Lung (tissue), 11 donors: ENCODE measurements at regions not wholly inside any gene's neighbourhood (a gene's known extent, or its start where the extent isn't known, plus 50 kb on each side); places are given as distances from the start of the nearest gene placed in this dataset.
A peak's percentile ranks its signal among the peaks of the same experiment; 100 is the strongest.

Experiments
- ATAC-seq: fragments of 200-7000 bp; cut with Tn5 transposase; one replicate; pipeline ENCODE4 v1.9.1; 2020; ENCODE audit warnings: moderate number of reproducible peaks; ENCODE audit not compliant: insufficient read depth, low FRiP score
- DNase-seq, 3 donors: peaks; one replicate each; pipeline ENCODE4 v3.0.0-alpha.2; 2013 to 2017
- H3K27ac ChIP-seq, 2 donors: one replicate each; pipeline ENCODE4 v1.5.1; 2013; ENCODE audit warnings: mild to moderate bottlenecking in 2 of 2, moderate library complexity in 2 of 2, control low read depth in 1 of 2, inconsistent platforms in 1 of 2, low read depth in 1 of 2, low read length in 1 of 2
- H3K27me3 ChIP-seq, 3 donors: one replicate each; pipeline ENCODE4 v1.5.1; 2013; ENCODE audit warnings: low read length in 2 of 3; ENCODE audit not compliant: control insufficient read depth in 3 of 3, insufficient read depth in 3 of 3
- H3K36me3 ChIP-seq, 4 donors: one replicate each; pipeline ENCODE4 v1.5.1; 2013; ENCODE audit warnings: low read length in 4 of 4, mild to moderate bottlenecking in 1 of 4, moderate library complexity in 1 of 4; ENCODE audit not compliant: control insufficient read depth in 4 of 4, insufficient read depth in 4 of 4
- H3K4me1 ChIP-seq, 5 donors: one replicate each; pipeline ENCODE4 v1.5.1; 2013; ENCODE audit warnings: low read length in 5 of 5, mild to moderate bottlenecking in 2 of 5, moderate library complexity in 1 of 5; ENCODE audit not compliant: control insufficient read depth in 5 of 5, insufficient read depth in 5 of 5
- H3K4me3 ChIP-seq: one replicate; pipeline ENCODE4 v1.5.1; 2013; ENCODE audit warnings: mild to moderate bottlenecking, control low read depth, moderate library complexity
- H3K9ac ChIP-seq, 2 donors: one replicate each; pipeline ENCODE4 v1.5.1; 2013; ENCODE audit warnings: low read length in 2 of 2, control low read depth in 1 of 2; ENCODE audit not compliant: insufficient read depth in 1 of 2
- H3K9me3 ChIP-seq, 4 donors: one replicate each; pipeline ENCODE4 v1.5.1; 2013; ENCODE audit warnings: low read length in 3 of 4, mild to moderate bottlenecking in 1 of 4, moderate library complexity in 1 of 4; ENCODE audit not compliant: control insufficient read depth in 4 of 4, insufficient read depth in 3 of 4
- WGBS, 2 donors: extraction: QIAGEN DNeasy Blood & Tissue Kit; methylation state at CpG; one replicate each; pipeline ENCODE4 v1.1.7; 2013; 5-methylcytosine and 5-hydroxymethylcytosine counted together
- TF ChIP-seq, protein P1 (sequence below): IDR thresholded peaks from 2 replicates; pipeline ENCODE4 v1.5.1; 2012; ENCODE audit warnings: mild to moderate bottlenecking; ENCODE audit errors: control extremely low read depth, extremely low read depth
- donor health status: control.
- donor health status: control.
- donor health status: Bipolar disorder and iron deficiency.
- donor health status: healthy.
- donor health status: DM: yes; HTN: yes; CAD: no.

DNA sequence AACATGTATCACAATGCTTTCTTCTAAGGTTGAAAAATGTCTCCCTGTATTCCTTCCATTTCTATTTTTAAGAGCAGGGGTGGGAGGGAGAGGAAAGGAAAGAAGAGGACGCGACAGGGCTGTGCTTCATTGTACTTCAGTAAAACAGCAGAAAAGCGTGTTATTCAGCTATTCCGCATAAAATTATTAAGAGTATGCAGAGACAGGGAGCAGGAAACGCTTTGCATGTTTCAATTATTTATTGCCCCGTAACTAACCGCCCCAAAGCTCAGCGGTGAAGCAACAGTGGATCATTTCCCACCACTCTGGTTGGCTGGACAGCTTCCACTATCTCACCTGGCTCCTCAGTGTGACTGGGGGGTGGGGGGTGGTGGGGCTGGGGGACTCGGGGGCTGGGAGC lies 188.9 kb downstream of the TTLL2 start:
- H3K4me3 ChIP-seq, result no peak overlapping the region
- no peak overlapping the region for H3K9ac ChIP-seq
- TF ChIP-seq, protein P1, sequence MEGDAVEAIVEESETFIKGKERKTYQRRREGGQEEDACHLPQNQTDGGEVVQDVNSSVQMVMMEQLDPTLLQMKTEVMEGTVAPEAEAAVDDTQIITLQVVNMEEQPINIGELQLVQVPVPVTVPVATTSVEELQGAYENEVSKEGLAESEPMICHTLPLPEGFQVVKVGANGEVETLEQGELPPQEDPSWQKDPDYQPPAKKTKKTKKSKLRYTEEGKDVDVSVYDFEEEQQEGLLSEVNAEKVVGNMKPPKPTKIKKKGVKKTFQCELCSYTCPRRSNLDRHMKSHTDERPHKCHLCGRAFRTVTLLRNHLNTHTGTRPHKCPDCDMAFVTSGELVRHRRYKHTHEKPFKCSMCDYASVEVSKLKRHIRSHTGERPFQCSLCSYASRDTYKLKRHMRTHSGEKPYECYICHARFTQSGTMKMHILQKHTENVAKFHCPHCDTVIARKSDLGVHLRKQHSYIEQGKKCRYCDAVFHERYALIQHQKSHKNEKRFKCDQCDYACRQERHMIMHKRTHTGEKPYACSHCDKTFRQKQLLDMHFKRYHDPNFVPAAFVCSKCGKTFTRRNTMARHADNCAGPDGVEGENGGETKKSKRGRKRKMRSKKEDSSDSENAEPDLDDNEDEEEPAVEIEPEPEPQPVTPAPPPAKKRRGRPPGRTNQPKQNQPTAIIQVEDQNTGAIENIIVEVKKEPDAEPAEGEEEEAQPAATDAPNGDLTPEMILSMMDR, result no peak
- no peak overlapping the region for H3K27ac ChIP-seq
- peaks cover 0 to 1% (median 0%) of the 10 kb centered on the region in 4 donors for H3K9me3 ChIP-seq
- ATAC-seq (no peak), DNase-seq (peak in 2 of 3 donors; percentile 30 to 46)
- H3K36me3 ChIP-seq, result no peaks in the 10 kb centered on the region
- H3K27me3 ChIP-seq, result peaks cover 0 to 9% (median 7%) of the 10 kb centered on the region in 3 donors
- 29 to 49% methylated on average over 9 of the region's 9 CpGs for WGBS, 2 donors
- peaks cover 0 to 20% (median 4%) of the 10 kb centered on the region in 5 donors for H3K4me1 ChIP-seq

DNA sequence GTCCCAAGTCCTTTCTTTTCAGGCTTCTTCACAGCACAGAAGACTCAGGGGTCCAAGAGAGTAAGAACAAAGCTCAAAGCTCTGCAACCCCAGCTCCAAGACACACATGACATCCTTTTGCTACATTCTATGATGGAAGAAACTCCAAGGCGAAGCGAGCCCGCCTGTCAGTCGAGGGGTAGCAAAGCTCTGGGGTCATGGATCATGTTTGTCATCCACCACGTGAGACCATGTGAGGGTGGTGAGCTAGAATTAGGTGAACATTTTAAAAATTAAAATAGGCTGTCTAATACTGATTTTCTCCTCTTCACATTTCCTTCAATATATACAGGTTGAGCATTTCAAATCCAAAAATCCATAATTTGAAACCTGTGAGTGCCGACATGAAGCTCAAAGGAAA lies 189.6 kb downstream of the TTLL2 start:
- no peak overlapping the region for H3K27ac ChIP-seq
- WGBS, 2 donors, result 95 to 97% methylated on average over 6 of the region's 6 CpGs
- no peak overlapping the region for H3K9ac ChIP-seq
- DNase-seq (no peak), ATAC-seq (no peak)
- peaks cover 0 to 20% (median 4%) of the 10 kb centered on the region in 5 donors for H3K4me1 ChIP-seq
- TF ChIP-seq, protein P1, result no peak
- H3K4me3 ChIP-seq, result no peak overlapping the region
- peaks cover 0 to 9% (median 0%) of the 10 kb centered on the region in 3 donors for H3K27me3 ChIP-seq
- peaks cover 0 to 1% (median 0%) of the 10 kb centered on the region in 4 donors for H3K9me3 ChIP-seq
- H3K36me3 ChIP-seq, result no peaks in the 10 kb centered on the region

DNA sequence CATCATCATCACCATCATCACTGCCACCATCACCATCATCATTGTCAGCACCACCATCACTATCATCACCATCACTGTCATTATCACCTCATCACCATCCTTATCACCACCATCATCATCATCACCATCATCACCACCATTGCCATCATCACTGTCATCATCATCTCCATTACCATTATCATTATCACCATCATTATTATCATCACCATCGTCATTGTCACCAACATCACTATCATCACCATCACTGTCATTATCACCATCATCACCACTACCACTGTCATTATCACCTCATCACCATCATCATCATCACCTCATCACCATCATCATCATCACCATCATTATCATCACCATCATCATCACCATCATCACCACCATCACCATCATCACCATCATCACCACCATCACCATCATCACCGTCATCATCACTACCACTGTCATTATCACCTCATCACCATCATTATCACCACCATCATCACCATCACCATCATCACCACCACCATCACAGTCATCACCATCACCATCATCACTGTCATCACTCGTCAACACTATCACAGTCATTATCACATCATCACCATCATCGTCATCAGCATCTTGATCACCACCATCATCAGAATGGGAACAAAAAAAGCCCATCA lies 191.1 kb downstream of the TTLL2 start:
- H3K9ac ChIP-seq, result no peak overlapping the region
- DNase-seq (no peak), ATAC-seq (no peak)
- H3K27me3 ChIP-seq, result peaks cover 0 to 9% (median 0%) of the 10 kb centered on the region in 3 donors
- H3K27ac ChIP-seq, result no peak overlapping the region
- H3K4me1 ChIP-seq, result peaks cover 0 to 20% (median 4%) of the 10 kb centered on the region in 5 donors
- H3K36me3 ChIP-seq, result no peaks in the 10 kb centered on the region
- H3K4me3 ChIP-seq, result no peak overlapping the region
- WGBS, 2 donors, result 56 to 62% methylated on average over 4 of the region's 4 CpGs
- TF ChIP-seq, protein P1, result no peak
- peaks cover 0 to 1% (median 0%) of the 10 kb centered on the region in 4 donors for H3K9me3 ChIP-seq
